Activated CD8-positive, alpha-beta memory T cell treated with anti-CD3 and anti-CD28 coated beads for 36 hours (primary cell): ENCODE measurements at regions not wholly inside any gene's neighbourhood (a gene's known extent, or its start where the extent isn't known, plus 50 kb on each side); places are given as distances from the start of the nearest gene placed in this dataset.
"Not testable (repeated sequence)": the region's sequence is repeated elsewhere in the genome, so short reads cannot be mapped to it uniquely, and the experiment has no call there.

Experiments used
- CTCF ChIA-PET: fragments of 350-600 bp; sonication (Branson Sonifier 250); formaldehyde crosslinking; loops from one replicate; lab custom pipeline; 2021; ENCODE audit warnings: antibody characterized with exemption; lab: Charles Lee
- POLR2A ChIA-PET: fragments of 350-600 bp; sonication (Branson Sonifier 250); formaldehyde crosslinking; loops from one replicate; lab custom pipeline; 2021; ENCODE audit warnings: antibody characterized with exemption; lab: Charles Lee

DNA sequence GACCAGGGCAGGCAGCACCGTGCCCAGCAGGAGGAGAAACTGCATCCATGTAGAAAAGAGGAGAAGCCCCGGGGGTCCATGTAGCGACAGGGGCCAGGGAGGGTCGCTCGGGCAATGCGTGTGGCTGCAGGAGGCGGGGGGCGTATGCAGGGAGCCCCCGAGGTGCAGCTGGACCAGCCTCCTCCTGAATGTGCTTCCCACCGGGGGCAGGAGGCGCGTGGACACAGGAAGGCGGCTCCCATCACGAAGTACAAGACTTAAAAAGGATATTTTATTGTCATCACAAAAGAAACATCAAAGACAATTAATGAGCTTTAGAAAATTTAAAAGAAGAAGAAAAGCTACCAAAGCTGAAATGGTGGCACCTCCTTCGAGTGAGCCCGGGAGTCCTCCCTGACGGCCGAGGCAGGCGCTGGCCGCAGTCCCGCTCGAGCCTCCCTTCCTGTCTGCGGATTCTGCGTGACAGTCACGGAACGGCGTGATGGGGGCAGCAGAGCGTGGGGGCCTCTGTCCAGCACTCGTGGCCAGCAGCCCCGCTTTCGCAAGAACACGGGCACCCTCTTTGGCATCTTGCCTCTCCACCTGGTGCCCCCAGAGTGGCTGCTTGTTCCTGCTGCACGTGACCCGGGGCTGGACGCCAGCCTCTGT lies 238.0 kb downstream of the TMEM121 start:
- POLR2A ChIA-PET, CTCF ChIA-PET: not testable (repeated sequence)

GRCh38 chr14:105765072-105765825 lies 238.9 kb downstream of the TMEM121 start:
- CTCF ChIA-PET, POLR2A ChIA-PET: not testable (repeated sequence)

- CTCF ChIA-PET, result no interaction called here
These were observed 239.7 kb downstream of the TMEM121 start for GRCh38 chr14:105765893-105766614.

GRCh38 chr14:105767315-105767714 lies 240.9 kb downstream of the TMEM121 start:
- POLR2A ChIA-PET, result no interaction called here
- CTCF ChIA-PET, result no interaction called here

More at GRCh38 chr14:105765893-105766614, 239.7 kb downstream of the TMEM121 start:
- POLR2A ChIA-PET, result no interaction called here

DNA sequence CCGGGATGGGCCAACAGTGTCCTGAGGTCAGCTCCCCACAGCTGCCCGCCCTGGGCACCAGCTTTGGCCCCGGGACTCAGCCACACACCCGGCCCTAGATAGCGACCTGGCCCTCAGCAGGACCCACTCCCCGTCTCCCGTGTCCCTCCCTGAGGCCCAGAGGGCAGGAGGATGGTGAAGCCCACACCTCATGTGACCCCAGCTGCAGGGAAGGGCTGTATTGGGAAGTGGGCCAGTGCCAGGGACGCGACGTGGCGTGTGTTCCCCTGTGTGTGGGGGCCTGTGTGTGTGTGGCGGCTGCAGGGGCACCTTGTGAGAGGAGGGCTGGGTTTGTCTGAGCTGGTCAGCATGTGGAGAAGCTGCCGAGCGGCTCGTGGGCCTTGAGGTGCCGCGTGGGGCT lies 241.7 kb downstream of the TMEM121 start:
- CTCF ChIA-PET, POLR2A ChIA-PET: not testable (repeated sequence)

- POLR2A ChIA-PET, CTCF ChIA-PET: not testable (repeated sequence)
These were observed 242.8 kb downstream of the TMEM121 start for GRCh38 chr14:105769061-105769730.

DNA sequence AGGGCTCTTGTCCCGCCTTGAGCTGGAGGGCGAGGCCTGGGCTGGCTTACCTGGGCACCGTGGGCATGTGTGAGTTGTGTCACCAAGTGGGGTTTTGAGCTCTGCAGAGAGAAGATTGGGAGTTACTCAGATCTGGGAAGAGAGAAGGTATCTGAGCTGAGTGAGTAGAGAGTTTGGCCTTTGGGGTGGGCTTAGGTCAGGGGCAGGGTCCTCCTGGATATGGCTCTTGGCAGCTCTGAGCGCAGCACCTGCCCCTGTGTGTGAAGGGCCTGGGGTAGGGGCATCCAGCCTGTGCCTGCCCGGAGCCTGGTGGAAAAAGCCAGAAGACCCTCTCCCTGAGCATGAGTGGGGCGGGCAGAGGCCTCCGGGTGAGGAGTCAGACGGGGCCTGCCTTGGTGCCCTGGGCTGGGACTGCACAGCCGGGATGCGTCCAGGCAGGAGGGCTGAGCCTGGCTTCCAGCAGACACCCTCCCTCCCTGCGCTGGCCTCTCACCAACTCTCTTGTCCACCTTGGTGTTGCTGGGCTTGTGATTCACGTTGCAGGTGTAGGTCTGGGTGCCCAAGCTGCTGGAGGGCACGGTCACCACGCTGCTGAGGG lies 244.3 kb downstream of the TMEM121 start:
- CTCF ChIA-PET, POLR2A ChIA-PET: not testable (repeated sequence)

DNA sequence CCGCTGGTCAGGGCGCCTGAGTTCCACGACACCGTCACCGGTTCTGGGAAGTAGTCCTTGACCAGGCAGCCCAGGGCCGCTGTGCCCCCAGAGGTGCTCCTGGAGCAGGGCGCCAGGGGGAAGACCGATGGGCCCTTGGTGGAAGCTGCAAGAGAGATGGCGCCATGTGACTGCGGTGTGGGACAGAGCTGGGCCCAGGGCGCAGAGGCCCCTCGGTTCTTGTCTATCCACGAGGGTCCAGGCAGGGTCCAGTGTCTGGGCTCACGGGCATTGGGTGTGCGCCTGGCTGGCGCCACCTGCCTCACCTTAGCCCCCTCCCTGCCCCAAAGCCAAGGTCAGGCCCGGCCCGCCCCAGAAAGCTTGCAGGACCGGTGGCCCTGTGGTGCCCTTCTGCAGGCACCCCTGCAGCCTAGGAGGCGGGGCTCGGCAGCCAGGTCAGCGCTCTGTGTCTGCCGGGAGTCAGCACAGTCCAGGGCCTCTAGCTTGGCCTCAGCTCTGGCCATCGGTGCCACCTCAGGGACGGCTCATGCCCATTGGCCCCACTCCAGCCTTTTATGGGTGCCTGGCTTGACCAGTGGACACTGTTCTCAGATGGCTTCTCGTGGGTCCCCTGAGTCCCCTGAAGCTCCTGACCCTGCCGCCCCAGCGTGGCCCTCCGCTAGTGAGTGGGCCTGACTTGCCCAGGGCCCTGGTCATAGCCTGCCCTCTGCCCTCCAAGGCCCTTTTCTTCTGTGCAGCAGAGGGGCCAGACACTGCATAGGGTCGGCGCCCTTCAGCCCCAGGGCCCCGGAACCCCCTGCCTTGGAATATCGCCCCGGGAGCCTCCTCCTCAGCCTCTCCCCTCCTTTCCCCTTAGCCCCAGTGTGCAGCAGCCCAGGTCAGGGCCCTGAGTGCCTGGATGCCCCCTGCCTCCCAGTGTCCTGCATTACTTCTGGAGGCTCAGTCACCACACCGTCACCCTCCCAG lies 245.2 kb downstream of the TMEM121 start:
- CTCF ChIA-PET, POLR2A ChIA-PET: not testable (repeated sequence)

DNA sequence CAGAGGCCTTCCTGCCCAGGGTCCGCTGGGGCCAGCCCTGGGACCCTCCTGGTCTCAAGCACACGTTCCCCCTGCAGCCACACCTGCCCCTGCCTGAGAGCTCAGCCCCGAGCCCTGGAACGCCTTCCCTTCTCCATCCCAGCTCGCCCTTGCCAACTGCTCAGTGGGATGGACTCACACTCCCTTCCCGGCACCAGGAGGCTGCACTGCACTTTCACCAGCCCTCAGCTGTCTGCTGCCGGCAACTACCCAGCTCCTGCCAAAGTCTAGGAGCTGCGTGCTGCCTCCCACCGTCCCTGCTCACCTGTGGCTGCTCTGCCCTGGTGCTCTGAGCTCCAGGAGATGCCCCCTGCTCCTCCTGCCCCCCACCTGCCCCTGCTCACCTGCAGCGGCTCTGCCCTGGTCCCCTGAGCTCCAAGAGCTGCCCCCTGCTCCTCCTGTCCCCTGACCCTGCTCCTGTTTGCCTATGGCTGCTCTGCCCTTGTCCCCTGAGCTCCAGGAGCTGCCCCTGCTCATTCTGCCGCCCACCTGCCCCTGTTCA lies 246.4 kb downstream of the TMEM121 start:
- POLR2A ChIA-PET, CTCF ChIA-PET: not testable (repeated sequence)

DNA sequence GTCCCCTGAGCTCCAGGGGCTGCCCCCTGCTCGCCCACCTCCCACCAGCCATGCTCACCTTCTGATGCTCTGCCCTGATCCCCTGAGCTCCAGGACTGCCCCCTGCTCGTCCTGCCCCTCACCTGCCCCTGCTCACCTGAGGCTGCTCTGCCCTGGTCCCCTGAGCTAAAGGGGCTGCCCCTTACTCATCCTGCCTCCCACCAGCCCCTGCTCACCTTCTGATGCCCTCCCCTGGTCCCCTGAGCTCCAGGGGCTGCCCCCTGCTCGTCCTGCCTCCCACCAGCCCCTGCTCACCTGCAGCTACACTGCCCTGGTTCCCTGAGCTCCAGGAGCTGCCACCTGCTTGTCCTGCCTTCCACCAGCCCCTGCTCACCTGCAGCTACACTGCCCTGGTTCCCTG lies 247.2 kb downstream of the TMEM121 start:
- POLR2A ChIA-PET, result no interaction called here
- CTCF ChIA-PET, result interaction anchor here (0.6 kb wide), 1 partner anchor 171 kb away, joined by 3 read pairs; no protein-coding TSS in a partner anchor

DNA sequence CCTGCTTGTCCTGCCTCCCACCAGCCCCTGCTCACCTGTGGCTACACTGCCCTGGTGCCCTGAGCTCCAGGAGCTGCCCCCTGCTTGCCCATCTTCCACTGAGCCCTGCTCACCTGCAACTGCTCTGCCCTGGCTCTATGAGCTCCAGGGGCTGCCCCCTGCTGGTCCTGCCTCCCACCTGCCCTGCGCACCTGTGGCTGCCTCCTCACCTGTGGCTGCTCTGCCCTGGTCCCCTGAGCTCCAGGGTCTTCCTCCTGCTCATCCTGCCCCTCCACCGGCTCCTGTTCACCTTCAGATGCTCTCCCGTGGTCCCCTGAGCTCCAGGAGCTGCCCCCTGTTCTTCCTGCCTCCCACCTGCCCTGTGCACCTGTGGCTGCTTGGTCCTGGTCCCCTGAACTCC lies 247.6 kb downstream of the TMEM121 start:
- CTCF ChIA-PET, result interaction anchor here (0.6 kb wide), 1 partner anchor 171 kb away, joined by 3 read pairs; no protein-coding TSS in a partner anchor
- POLR2A ChIA-PET, result no interaction called here

GRCh38 chr14:105774585-105775348 lies 248.4 kb downstream of the TMEM121 start:
- CTCF ChIA-PET, POLR2A ChIA-PET: not testable (repeated sequence)

GRCh38 chr14:105775349-105775923 lies 249.1 kb downstream of the TMEM121 start:
- POLR2A ChIA-PET, CTCF ChIA-PET: not testable (repeated sequence)

DNA sequence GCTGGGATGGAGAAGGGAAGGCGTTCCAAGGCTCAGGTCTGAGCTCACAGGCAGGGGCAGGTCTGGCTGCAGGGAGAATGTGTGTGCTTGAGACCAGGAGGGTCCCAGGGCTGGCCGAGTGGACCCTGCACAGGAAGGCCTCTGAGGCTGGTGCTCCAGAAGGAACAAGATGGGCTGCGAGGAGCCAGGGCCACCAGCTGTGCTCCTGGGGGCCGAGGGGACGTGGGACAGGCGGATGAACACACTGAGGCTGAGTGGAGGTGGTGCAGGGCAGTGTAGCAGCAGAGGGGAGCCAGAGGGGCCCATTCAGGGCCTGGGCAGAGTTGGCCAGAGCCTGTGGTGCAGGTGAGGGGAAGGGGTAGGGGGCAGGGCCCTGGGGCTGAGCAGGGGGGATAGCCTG lies 249.7 kb downstream of the TMEM121 start:
- POLR2A ChIA-PET, CTCF ChIA-PET: not testable (repeated sequence)

DNA sequence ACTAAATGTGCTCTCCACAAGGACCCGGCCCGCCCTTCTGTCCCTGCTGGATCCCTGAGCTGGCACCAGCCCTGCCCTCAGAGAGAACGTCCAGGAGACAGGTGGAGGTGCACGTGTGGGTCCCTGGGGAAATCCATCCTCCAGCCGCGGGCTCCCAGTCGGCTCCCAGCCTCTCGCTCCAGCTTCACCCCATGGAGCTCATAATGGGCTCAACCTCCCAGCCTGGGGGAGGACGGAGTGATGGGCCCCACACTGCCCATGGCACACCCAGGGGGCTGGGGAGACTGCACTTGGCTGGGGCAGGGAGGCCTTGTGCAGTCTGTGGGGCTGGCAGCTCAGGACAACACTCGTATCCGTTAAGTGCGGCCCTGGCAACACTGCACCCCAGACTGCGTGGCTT lies 250.5 kb downstream of the TMEM121 start:
- POLR2A ChIA-PET, result no interaction called here
- CTCF ChIA-PET, result no interaction called here

DNA sequence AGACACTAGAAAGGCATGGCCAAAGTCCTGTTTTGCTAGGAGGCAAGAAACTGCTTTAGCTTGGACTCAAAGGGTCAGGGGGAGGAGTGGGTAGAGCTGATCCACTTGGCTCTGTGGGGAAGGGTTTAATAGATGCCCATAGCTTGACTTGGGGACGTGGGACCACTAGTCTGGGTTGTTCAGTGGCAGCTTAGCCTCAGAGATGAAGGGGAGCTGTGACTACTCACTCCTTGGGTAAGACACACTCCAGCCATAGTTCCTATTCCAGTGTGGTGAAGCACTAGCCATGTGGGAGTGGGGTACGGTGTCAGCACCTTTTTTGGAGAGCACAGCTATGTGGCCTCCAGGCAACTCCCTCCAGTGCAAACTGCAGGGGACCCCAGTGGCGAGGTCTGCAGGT lies 257.3 kb downstream of the TMEM121 start:
- POLR2A ChIA-PET, result no interaction called here
- CTCF ChIA-PET, result no interaction called here

- ChIA-PET CTCF (no interaction called here), POLR2A (no interaction called here)
These were observed 267.5 kb downstream of the TMEM121 start for GRCh38 chr14:105793836-105794235.
